ENCODE measurements at regions not wholly inside any gene's neighbourhood (a gene's known extent, or its start where the extent isn't known, plus 50 kb on each side); places are given as distances from the start of the nearest gene placed in this dataset.

DNA sequence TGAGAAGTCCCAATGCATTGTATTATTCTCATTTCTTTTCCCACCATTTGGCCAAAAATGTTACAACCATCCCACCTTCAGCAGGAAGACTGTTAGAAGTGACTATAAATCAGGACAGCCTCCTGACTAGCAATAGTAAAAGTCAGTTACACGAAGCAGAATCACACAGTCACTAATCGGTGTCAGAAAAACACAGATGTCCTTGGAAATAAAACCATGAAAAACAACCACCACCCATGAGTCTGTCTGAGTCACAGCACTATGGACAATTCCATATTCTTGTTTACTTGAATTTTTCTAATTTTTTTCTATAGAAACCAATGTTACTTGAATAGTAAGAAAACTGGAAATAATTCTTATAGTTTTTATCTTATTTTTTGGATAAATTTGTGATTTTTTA lies 81.9 kb upstream of the FRMD4A start:
- Histone ChIP-seq H3K4me3 (no peak overlapping the region), H3K9me3 (no peaks in the 10 kb centered on the region), H3K27me3 (no peaks in the 10 kb centered on the region), H3K4me1 (no peaks in the 10 kb centered on the region), H3K27ac (no peak overlapping the region), H3K36me3 (no peaks in the 10 kb centered on the region)
- intact Hi-C loops (cut with DNase I; ENCODE audit: low total_unique reads): no loop called here
- TF ChIP-seq, protein P1, sequence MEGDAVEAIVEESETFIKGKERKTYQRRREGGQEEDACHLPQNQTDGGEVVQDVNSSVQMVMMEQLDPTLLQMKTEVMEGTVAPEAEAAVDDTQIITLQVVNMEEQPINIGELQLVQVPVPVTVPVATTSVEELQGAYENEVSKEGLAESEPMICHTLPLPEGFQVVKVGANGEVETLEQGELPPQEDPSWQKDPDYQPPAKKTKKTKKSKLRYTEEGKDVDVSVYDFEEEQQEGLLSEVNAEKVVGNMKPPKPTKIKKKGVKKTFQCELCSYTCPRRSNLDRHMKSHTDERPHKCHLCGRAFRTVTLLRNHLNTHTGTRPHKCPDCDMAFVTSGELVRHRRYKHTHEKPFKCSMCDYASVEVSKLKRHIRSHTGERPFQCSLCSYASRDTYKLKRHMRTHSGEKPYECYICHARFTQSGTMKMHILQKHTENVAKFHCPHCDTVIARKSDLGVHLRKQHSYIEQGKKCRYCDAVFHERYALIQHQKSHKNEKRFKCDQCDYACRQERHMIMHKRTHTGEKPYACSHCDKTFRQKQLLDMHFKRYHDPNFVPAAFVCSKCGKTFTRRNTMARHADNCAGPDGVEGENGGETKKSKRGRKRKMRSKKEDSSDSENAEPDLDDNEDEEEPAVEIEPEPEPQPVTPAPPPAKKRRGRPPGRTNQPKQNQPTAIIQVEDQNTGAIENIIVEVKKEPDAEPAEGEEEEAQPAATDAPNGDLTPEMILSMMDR (IDR thresholded peaks at IDR 0.05): no peak
- TF ChIP-seq POLR2A (IDR thresholded peaks at IDR 0.05): no peak
- TF ChIP-seq POLR2AphosphoS5 (IDR thresholded peaks at IDR 0.05): no peak
- DNase-seq (ENCODE audit: low spot score in 2 of 2): no peak

DNA sequence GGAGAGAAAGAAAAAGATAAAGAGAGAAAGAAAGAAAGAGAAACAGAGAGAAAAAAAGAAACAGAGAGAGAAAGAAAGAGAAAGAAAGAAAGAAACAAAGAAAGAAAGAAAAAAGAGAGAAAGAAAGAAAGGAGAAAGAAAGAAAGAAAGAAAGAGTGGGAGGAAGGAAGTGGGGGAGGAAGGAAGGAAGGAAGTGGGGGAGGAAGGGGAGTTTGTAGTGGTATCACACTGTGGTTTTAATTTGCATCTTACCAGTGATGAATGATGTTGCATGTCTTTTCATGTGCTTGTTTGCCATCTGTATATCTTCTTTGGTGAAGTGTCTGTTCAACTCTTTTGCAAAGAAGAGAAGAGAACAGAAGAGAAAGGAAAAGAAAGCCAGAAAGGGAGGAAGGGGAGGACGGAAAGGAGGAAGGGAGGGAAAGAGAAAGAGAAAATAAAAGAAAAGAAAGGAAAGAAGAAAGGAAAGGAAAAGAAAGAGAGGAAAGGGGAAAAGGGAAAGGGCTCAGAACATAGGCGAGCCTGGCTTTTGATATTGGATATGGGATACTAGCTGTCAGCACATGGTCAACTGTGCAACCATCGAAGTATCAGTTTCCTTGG lies 79.2 kb upstream of the FRMD4A start:
- intact Hi-C loops (cut with DNase I; ENCODE audit: low total_unique reads): no loop called here
- Histone ChIP-seq H3K4me1 (no peaks in the 10 kb centered on the region), H3K4me3 (no peak overlapping the region), H3K27ac (no peak overlapping the region), H3K36me3 (no peaks in the 10 kb centered on the region), H3K27me3 (peaks cover 0 to 6% of the 10 kb centered on the region in 2 donors), H3K9me3 (no peaks in the 10 kb centered on the region)
- no peak for DNase-seq (ENCODE audit: low spot score in 2 of 2)
- TF ChIP-seq POLR2AphosphoS5 (IDR thresholded peaks at IDR 0.05) (no peak), POLR2A (IDR thresholded peaks at IDR 0.05) (no peak)
- TF ChIP-seq, protein P1 (IDR thresholded peaks at IDR 0.05): no peak

DNA sequence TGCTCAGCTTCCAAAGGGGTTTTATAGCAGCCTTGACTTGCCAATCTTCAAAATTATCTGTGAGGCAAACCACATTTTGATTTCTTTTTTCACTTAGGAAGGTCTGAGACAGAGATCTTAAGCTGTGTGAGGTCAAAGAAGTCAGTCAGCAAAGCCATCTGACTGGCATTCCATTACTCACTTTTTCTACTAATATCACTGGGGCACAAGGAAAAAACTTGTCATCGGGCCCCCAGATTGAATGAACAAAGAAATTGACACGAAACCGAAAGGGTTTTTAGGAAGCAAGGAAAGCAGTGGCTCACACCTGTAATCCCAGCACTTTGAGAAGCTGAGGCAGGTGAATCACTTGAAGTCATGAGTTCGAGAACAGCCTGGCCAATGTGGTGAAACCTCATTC lies 78.5 kb upstream of the FRMD4A start:
- no peak for DNase-seq (ENCODE audit: low spot score in 2 of 2)
- H3K4me3 ChIP-seq: no peak overlapping the region
- no peak overlapping the region for H3K27ac ChIP-seq
- no peaks in the 10 kb centered on the region for H3K9me3 ChIP-seq
- no peak for TF ChIP-seq POLR2AphosphoS5 (IDR thresholded peaks at IDR 0.05)
- no peak for TF ChIP-seq POLR2A (IDR thresholded peaks at IDR 0.05)
- TF ChIP-seq, protein P1 (IDR thresholded peaks at IDR 0.05): no peak
- H3K36me3 ChIP-seq: no peaks in the 10 kb centered on the region
- peaks cover 0 to 6% of the 10 kb centered on the region in 2 donors for H3K27me3 ChIP-seq
- no peaks in the 10 kb centered on the region for H3K4me1 ChIP-seq
- intact Hi-C loops (cut with DNase I; ENCODE audit: low total_unique reads): no loop called here

DNA sequence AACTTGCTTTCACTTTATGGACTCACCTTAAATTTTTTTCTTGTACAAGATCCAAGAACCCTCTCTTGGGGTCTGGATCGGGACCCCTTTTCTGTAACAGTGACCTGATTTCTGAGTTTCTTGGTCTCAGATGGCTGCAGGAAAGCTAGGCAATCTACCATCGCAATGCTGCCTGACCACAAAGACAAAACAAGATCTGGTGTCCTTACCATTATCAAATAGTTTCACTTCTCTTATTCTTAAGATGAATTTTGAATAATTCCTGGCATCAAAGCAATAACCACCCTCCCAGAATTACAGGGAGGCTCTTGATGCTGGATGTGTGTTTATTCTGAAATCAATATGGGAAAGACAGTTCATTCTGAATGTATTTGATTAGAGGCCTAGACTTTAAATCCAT lies 77.4 kb upstream of the FRMD4A start:
- no peak overlapping the region for H3K27ac ChIP-seq
- intact Hi-C loops (cut with DNase I; ENCODE audit: low total_unique reads): no loop called here
- no peak for DNase-seq (ENCODE audit: low spot score in 2 of 2)
- H3K36me3 ChIP-seq: no peaks in the 10 kb centered on the region
- H3K9me3 ChIP-seq: no peaks in the 10 kb centered on the region
- H3K27me3 ChIP-seq: peaks cover 0 to 6% of the 10 kb centered on the region in 2 donors
- no peaks in the 10 kb centered on the region for H3K4me1 ChIP-seq
- no peak overlapping the region for H3K4me3 ChIP-seq
- TF ChIP-seq POLR2AphosphoS5 (IDR thresholded peaks at IDR 0.05) (no peak), POLR2A (IDR thresholded peaks at IDR 0.05) (no peak)
- TF ChIP-seq, protein P1 (IDR thresholded peaks at IDR 0.05): no peak

DNA sequence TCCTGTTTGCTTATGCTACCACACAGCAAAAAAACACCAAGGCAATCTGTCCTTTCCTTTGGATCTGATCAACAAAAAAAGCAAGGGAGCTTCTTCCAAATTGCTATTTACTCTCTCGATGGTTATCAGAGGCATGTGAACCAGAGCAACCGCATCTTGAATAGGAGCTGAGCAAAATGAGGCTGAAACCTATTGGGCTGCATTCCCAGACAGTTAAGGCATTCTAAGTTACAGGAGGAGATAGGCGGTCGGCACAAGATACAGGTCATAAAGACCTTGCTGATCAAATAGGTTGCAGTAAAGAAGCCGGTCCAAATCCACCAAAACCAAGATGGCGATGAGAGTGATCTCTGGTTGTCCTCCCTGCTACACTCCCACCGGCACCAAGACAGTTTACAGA lies 76.8 kb upstream of the FRMD4A start:
- no peak for DNase-seq (ENCODE audit: low spot score in 2 of 2)
- intact Hi-C loops (cut with DNase I; ENCODE audit: low total_unique reads): no loop called here
- Histone ChIP-seq H3K9me3 (no peaks in the 10 kb centered on the region), H3K4me1 (no peaks in the 10 kb centered on the region), H3K27me3 (peaks cover 0 to 6% of the 10 kb centered on the region in 2 donors), H3K27ac (no peak overlapping the region), H3K4me3 (no peak overlapping the region), H3K36me3 (no peaks in the 10 kb centered on the region)
- TF ChIP-seq, protein P1 (IDR thresholded peaks at IDR 0.05): no peak
- no peak for TF ChIP-seq POLR2AphosphoS5 (IDR thresholded peaks at IDR 0.05)
- TF ChIP-seq POLR2A (IDR thresholded peaks at IDR 0.05): no peak

Measured in breast epithelium (tissue), 4 donors.